ENCODE measurements at regions not wholly inside any gene's neighbourhood (a gene's known extent, or its start where the extent isn't known, plus 50 kb on each side); places are given as distances from the start of the nearest gene placed in this dataset.
"Not testable (repeated sequence)": the region's sequence is repeated elsewhere in the genome, so short reads cannot be mapped to it uniquely, and the experiment has no call there.

- TF ChIP-seq SPI1 (IDR thresholded peaks at IDR 0.05; ENCODE audit: borderline replicate concordance, low read depth) (no peak), REST (IDR thresholded peaks at IDR 0.05; ENCODE audit: insufficient replicate concordance, low read depth) (no peak), CTCF (IDR thresholded peaks at IDR 0.05; ENCODE audit: insufficient read depth, low read length) (no peak), POLR2AphosphoS5 (IDR thresholded peaks at IDR 0.05; ENCODE audit: low read depth) (no peak), GABPA (IDR thresholded peaks at IDR 0.05; ENCODE audit: low read depth) (no peak)
- DNase-seq (ENCODE audit: low read depth in 1 of 2, low spot score in 1 of 2): no peak
- Histone ChIP-seq H3K4me3 (replicated peaks; ENCODE audit: insufficient read depth, low read length) (no peak overlapping the region), H3K27ac (replicated peaks) (no peak overlapping the region), H3K27me3 (ENCODE audit: insufficient read depth, poor library complexity, severe bottlenecking) (peaks cover 2% of the 10 kb centered on the region)
Measured at GRCh38 chr17:71636644-71637043, 484.2 kb upstream of the SOX9 start.

DNA sequence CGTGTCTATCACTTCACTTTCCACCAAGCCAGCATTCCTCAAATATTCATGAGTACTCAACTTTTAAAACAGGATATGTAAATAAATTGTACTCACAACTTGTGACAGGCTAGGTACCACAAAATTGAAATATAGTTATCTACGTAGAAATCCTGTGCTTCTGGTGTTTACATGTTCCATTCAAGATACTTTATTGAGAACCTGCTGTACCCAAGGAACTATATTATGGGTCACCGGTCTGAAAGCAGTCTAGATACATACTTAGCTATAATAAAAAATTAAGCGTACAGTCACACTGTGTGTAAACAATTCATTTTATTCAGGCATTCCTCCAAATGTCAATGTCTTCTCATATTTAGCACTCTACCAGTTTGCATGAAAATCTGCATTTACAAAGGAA lies 482.2 kb upstream of the SOX9 start:
- no peak for TF ChIP-seq REST (IDR thresholded peaks at IDR 0.05; ENCODE audit: insufficient replicate concordance, low read depth)
- TF ChIP-seq CTCF (IDR thresholded peaks at IDR 0.05; ENCODE audit: insufficient read depth, low read length): no peak
- TF ChIP-seq POLR2AphosphoS5 (IDR thresholded peaks at IDR 0.05; ENCODE audit: low read depth): no peak
- TF ChIP-seq SPI1 (IDR thresholded peaks at IDR 0.05; ENCODE audit: borderline replicate concordance, low read depth): no peak
- TF ChIP-seq GABPA (IDR thresholded peaks at IDR 0.05; ENCODE audit: low read depth): no peak

GRCh38 chr17:71639865-71640264 lies 481.0 kb upstream of the SOX9 start:
- DNase-seq (ENCODE audit: low read depth in 1 of 2, low spot score in 1 of 2): no peak
- TF ChIP-seq POLR2AphosphoS5 (IDR thresholded peaks at IDR 0.05; ENCODE audit: low read depth) (no peak), REST (IDR thresholded peaks at IDR 0.05; ENCODE audit: insufficient replicate concordance, low read depth) (no peak), GABPA (IDR thresholded peaks at IDR 0.05; ENCODE audit: low read depth) (no peak), SPI1 (IDR thresholded peaks at IDR 0.05; ENCODE audit: borderline replicate concordance, low read depth) (no peak), CTCF (IDR thresholded peaks at IDR 0.05; ENCODE audit: insufficient read depth, low read length) (no peak)
- H3K27ac ChIP-seq (replicated peaks): no peak overlapping the region
- no peak overlapping the region for H3K4me3 ChIP-seq (replicated peaks; ENCODE audit: insufficient read depth, low read length)
- peaks cover 2% of the 10 kb centered on the region for H3K27me3 ChIP-seq (ENCODE audit: insufficient read depth, poor library complexity, severe bottlenecking)

More for the DNA sequence above, 482.2 kb upstream of the SOX9 start:
- H3K27ac ChIP-seq (replicated peaks): no peak overlapping the region
- H3K4me3 ChIP-seq (replicated peaks; ENCODE audit: insufficient read depth, low read length): no peak overlapping the region
- peaks cover 2% of the 10 kb centered on the region for H3K27me3 ChIP-seq (ENCODE audit: insufficient read depth, poor library complexity, severe bottlenecking)
- no peak for DNase-seq (ENCODE audit: low read depth in 1 of 2, low spot score in 1 of 2)

GRCh38 chr17:71646890-71647289 lies 473.9 kb upstream of the SOX9 start:
- DNase-seq (ENCODE audit: low read depth in 1 of 2, low spot score in 1 of 2); H3K27me3 ChIP-seq (ENCODE audit: insufficient read depth, poor library complexity, severe bottlenecking): not testable (repeated sequence)

GRCh38 chr17:71648342-71648741 lies 472.5 kb upstream of the SOX9 start:
- not testable (repeated sequence) for H3K27me3 ChIP-seq (ENCODE audit: insufficient read depth, poor library complexity, severe bottlenecking); H3K4me3 ChIP-seq (replicated peaks; ENCODE audit: insufficient read depth, low read length); H3K27ac ChIP-seq (replicated peaks); DNase-seq (ENCODE audit: low read depth in 1 of 2, low spot score in 1 of 2)

More at GRCh38 chr17:71646890-71647289, 473.9 kb upstream of the SOX9 start:
- H3K4me3 ChIP-seq (replicated peaks; ENCODE audit: insufficient read depth, low read length); H3K27ac ChIP-seq (replicated peaks): not testable (repeated sequence)

Measured in HL-60 (cell line).